Effector CD8-positive, alpha-beta T cell (primary cell): ENCODE measurements at regions not wholly inside any gene's neighbourhood (a gene's known extent, or its start where the extent isn't known, plus 50 kb on each side); places are given as distances from the start of the nearest gene placed in this dataset.

Experiments
- DNase-seq: peaks from one replicate; lab custom pipeline; 2025; lab: John Stamatoyannopoulos, UW

DNA sequence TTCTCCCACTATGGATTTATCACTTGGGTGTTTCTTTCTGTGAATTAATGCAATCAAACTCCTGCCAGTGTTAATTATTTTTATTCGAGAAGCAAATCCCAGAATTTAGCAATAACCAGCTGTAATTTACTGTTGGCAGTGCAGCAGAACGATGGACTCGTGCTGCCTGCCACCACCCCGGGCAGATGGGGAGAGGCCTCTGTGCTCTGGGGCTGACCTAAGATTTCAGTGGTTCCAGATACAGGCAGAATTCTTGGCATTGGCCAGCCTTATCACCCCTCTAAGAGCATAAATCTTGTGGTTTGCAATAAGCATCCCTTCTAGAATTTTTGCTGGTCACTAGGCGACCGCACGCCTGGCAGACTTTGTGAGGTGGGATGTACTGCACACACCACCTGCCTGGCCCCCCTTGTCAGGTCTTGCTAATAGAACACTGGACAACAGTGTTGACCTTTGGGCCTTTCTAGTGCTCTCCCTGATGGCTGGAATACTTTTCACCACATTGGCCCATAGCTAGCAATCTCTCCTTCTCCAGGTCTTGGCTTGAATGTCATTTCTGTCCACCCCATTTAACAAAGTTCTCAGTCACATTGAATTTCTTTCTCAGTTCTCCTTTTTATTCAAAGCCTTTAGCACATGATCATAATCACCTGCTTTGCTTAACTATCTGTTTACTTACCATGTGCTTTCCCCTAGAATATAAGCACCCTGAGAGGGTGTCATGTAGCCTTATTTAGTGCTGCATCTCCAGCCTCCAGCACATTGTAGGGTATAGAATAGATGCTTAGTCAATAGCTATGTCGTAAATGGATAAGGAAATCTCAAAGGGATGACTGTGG is 122.1 kb upstream of the DYNLRB2 start:
- DNase-seq, result no peak

DNA sequence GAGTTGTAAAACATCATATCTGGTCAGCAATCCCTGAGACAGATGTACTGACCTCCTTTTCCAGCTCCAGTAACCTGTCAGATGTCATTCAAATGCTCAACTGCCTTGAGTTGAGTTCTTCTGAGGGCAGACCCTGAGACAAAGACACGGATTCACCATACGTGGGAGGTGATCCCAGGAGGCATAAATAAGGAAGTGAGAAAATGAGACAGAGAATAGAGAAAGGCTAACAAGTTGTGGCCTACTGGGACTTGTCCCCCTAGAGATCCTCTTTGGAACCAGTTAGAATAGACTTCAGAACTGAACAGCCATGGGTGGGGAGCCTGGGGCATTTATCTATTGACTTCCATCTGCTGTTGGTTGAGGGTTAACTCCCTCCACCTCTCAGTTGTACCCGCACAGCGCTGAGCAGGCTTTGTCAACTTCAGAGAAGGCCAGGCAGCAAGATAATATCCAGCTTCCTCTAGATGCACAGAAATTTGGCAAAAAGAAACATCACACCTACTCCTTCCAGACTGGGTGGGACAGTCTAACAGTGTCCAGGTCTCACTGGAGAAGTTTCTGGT is 123.0 kb upstream of the DYNLRB2 start:
- no peak for DNase-seq

DNA sequence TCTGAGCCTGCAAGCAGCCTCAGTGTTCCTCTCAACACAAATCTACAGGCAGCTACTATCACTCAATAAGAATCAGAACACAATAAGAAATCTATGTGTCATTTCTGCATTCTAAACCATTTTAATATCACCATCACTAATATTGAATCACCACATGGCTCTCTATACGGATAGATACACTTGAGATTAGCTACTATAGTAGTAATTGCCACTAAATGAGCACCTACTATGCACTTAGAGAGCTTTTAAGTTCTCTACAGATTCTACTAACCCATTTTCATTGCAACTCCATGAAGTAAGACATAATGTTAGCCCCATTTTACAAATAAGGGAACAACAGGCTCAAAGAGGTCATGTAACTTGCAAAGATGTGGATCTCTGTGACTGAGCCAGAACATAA is 132.8 kb upstream of the DYNLRB2 start:
- DNase-seq, result no peak

DNA sequence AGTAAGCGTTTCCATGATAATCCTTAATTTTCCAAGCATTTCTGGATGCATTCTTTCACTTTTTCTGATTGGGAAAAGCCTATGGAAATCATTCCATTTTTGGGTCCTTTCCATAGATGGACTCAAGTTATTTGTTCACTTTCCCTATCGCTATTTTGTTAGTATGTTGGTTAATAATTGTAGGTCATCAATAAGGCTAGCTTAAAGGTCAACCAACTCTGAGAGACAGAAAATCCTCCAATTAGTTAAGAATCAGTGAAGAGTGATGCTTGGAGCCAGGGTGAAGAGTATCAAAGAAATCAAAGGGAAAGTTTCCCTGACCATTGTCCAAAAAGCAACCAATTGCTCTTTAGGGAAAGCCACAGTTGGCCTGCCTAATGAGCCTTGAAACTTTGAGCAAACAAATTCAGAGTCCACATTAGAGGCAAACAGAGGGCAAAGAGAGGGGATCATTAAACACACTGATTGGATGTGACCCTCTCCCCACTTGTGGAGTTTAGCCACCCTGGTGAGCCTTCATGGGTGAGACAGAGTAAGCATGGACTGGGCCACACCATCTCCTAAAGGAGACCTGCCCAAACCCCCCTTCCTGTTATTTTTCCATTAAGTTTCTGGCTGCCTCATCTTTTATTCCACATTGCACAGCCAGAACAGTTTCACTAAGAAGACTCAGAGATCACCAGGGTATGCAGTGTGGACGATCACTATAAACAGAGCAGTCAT is 133.4 kb upstream of the DYNLRB2 start:
- no peak for DNase-seq

DNA sequence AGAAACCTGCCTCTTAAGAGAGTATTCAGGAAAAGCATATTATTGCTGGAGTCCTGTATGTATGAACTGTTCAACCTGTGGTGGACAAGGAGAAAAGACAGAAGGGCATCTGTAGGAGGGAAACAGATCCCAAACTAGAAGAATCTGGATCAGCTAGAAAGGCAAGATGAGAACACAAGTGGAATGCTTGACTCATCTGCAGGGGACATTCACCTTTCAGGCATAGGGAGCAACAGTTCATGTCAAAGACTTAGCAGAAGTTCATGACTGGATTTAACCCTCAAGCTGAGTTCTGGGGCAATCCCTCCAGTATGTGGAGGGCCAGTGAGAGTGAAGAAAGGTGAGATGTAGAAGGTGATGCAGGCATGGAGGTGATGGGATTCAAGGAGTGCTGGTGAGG is 135.9 kb upstream of the DYNLRB2 start:
- DNase-seq, result no peak

DNA sequence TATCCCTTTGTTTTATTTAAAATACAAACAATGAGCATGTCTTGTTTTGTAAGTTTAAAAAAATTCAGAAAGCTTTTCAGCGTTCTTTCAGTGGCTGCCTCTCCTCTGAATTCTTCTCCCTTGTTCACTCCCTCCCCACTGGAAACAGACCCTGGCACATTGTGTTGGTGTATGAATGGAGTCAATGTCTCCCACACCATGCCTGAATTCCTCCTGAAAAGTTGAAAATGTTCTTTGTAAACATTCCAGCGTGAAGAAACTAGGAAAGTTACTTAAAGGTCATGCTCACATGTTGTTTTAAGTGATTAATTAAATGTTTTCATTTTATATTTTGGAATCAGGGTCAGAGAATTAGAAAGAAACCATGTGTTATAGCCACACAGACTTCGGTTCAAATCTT is 136.9 kb upstream of the DYNLRB2 start:
- DNase-seq, result no peak

DNA sequence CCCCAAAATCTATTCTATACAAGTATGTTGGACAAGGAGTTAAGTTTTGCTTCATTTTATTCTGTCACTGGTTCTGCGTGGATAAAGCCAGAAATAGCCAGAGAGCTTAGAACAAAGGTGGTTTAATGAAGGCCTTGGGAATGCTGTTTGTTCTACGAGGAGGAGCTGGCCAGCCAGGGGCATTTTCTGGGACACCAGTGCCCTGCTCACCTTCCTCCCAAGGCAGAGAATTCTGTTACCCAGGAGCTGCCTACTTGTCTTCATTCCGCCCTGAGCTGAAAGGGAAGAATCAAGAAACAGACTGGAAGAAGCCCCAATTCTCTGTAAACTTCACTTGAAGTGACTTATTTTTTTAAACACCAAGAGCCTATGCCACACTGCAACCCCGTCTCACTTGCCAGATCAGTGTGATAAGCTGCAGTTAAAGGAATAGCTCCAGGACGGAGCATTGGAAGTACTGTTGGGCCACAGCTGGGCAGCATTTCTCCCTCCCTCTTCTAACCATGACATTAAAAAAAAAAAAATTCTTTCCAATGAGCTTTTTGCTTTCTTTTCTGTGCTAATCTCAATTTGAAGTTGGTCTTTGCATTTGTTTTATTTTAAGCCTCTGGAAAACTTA is 149.8 kb upstream of the DYNLRB2 start:
- DNase-seq, result no peak

DNA sequence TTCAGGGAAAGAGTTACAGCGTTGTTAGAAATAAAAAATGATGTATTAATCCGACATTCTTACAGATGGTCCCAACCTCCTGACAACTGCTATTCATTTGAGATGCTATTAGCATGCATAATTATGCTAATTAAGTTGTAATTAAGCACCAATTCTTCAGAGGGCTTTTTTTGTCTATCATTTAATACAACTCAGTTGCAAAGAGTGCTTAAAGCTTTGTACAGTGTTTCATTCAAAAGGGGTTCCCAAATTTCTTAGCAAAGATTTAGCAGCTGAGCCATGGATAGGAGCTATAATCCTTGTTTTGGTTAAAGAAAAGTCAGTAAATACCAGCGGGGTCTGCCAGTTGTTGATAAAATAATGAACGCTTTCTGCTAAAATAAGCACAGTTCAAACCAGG is 150.7 kb upstream of the DYNLRB2 start:
- no peak for DNase-seq

DNA sequence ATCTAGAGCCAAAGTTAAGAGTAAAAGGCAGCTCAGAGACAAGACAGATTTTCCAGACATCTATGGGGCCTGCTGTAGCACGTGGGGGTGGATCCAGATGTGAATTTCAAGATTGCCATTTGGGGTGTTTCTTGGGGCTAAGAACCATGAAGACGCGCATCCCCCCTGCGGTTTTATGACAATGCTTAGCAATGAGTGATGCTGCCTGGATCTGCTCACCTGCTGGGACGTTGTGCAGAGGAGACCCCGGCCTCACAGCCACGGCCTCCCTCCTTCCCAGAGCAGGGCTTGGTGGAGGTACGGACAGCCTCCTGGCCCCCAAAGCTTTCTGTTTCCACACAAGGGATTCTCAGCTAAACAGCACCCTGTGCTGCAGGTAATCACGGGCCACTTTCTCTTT is 151.5 kb upstream of the DYNLRB2 start:
- DNase-seq, result no peak

DNA sequence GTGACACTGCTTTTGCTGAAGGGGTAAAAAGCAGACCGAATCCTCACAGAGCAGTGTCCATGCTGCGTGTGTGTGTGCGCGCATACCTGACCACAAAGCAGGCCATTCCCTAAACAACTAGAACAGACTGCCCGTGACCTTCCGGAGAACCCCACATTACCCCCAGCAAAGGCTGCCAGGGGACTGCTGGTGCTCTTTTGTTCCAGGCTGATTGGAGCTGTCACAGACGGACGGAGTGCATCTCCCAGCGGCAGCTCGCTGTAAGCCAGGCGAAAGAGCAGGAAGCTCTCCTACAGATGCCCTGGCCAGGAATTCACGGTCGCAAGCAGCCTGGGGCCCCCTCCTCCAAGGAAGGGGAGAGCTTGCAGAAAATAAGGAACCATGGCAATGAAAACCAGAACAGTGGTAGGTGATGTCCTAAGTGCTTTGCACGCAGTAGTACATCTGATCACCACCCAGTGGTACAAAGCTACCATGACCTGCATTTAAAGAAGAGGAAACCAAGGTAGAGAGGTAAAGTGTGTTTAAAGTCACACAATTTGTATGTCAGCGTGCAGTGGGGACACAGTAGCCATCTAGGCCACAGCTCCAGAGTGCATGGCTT is 153.4 kb upstream of the DYNLRB2 start:
- DNase-seq, result no peak

DNA sequence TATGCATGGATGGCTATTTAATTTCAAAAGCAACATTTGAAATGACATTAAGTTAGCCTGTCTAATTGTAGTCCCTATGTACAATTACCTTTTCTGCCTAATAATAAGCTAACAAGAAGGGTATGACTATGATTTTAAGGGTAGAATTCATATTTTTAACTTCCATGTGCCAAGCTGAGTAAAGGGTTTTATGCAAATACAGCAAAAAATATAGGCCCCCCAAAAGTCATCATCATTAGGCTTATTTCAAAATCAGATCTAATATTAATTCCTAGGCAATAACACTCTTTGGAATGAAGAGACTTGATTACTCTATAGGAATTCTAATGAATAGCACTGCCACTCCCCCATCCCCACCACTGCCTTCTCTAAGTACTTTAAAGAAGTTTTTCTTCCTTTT is 155.9 kb upstream of the DYNLRB2 start:
- DNase-seq, result no peak

DNA sequence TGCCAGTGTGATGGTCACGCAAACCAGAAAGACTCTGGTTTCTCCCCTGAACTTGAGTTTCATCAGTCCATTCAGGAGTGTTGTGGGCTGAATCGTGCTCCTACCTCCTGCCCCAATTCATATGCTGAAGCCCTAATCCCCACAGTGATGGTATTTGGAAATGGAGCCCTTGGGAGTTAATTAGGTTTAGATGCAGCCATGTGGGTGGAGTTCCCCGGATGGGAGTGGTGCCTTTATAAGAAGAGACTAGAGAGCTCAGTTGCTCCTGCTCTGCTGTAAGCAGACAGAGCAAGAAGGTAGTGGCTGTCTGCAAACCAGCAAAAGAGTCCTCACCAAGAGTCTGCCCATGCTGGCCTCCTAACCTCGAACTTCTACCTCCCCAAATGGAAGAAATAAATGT is 160.3 kb upstream of the DYNLRB2 start:
- no peak for DNase-seq

DNA sequence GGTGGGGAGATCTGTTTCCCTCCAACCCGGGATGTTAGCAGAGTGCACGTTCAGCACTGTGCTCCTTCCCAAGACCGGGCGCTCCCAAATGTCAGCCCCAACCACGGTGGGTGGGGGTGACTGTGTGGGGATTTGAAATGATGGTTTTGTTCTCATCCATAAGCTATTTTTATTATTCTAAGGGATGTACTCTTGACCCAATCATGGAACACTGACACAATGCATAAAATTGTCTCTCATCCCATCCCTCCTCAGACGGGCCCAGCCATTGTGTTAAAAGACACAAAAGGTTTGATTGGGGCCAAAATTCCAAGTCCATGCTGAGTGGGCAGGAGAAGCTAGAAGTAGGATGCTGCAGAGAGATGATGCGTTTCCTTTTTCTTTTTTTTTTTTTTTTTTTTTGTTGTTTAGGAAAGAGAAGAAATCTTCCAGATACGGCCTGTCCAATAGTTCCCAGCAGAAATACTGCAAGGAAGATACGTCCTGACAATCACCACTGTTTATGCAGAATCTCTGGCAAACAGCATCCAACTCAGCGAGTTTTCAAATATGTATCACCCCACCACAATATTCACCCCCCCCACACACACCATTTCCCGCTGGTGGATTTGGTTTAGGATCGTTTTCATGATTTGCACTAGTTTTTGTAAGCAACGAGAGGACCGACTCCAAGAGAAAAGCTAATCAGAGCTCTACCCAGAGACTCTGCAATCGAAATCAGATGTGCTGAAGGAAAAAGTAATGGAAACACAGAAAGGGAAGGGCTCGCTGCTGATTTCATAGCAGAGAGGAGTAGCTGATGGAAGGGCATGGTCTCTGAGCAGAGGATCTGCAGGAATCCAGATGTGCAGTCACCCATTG is 163.5 kb upstream of the DYNLRB2 start:
- DNase-seq, result no peak

DNA sequence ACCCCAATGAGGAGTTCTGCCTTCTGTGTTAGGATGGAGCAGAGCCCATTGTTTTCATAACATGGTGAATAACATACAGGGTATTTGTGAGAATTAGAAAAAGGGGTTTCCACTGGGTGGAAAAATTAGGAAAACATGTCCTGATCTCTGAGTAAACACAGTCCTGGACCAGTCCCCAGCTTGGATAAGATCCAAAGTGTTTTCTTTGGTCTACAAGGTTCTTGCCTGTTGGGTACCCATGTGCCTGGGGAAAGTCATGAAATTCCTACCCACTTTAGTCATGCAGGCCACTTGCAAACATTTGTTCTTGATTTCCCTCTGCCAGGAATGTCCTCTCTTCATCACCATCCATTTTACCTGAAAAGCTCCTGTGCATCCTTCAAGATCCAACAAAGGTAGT is 164.8 kb upstream of the DYNLRB2 start:
- no peak for DNase-seq

DNA sequence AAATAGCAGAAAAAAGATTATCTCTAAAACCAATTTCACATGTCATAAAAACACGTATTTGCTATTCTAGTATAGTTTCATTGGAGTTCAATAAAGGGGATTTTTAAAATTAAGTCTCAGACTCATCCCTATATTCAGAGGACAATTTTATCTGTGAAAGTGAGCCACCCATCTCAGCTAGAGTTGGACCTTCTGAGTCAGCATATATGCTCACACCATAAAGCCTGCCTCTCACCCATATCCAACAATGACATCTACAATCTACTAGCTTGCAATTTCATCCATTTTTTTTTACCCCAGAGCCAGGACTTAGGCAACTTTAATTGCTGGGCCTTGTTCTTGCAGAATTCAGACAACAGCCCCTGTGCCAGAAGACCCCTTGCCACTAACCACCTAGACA is 165.3 kb upstream of the DYNLRB2 start:
- no peak for DNase-seq

DNA sequence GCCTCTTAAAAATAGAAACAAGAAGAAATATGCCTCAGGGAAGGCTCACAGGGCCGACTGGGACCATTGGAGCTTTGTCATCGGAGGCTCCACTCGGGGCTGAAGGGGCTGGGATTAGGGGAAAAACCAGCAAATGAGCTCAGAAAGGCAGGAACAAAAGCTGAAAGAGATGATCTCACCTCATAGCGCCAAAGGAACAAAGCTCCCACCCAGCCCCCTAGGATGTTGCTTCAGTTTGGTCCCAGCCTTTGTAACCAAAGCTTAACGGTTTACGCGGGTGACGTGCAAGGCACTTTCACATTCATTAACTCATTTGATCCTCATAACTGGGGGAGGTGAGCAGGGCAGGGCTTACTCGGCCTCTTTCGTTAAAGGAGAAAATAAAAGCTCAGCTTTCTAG is 168.5 kb upstream of the DYNLRB2 start:
- DNase-seq, result no peak

DNA sequence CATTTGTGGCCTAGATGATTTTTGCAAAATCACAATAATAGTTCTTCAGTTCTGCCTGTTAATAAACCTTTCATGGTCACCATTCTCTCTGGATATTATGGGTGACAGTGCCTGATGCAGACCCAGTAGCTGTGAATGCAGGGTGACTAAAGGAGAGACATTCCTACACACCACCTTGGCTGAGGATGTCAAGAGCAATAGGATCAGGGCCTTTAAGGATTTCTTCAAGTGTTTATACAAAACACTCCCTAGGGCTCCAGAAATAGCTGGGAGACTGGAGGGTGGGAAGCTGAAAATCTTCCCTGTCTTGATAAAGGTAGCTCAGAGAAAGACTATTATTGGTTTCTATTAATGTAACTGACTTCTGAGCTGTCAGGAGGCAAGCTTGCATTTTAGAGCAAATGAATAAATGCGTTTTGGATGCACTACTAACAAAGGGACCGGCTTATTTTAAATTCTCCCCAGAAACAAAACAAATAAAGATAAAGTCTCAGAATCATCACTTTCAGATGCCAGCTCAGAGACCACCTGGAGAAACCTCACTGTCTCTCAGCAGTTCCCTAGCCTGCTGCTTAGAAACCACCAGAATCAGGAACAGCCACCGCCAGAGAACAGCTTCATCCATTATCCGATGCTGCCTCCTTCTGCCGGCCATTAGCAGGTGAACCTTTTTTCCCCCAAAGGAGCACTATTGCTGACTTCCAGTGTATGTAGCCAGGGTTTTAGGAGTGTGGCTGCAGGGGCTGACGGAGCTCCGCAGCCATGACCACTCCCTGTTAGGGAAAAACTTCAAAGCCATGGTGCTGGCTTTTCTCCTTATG is 171.4 kb upstream of the DYNLRB2 start:
- no peak for DNase-seq

DNA sequence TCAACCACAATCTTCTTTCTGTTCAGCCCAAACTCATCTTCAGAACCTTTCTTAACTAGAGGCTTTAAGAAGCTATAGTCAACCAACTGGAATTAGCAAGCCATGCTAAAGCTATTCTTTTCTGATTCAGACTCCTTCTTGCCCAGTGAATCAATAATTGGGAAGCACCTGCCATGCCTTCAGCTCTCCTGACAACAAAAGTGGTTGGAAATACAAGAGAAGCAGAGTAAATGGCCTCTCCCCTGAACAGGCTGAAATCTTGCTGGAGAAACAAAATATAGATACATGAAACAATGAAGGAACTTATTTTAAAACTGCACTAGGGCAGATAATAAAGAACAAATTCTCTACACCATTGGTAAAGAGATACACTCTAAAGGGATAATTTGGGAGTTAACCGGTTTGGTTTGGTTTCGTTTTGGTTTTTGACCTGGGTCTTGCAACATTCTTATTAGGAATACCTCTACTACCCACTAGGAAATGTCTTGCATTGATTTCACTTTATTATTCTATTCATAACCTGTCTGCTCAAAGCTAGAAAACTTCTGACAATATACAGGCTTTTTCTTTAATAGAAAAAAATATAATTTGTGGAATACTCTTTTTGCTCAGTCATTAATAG is 173.6 kb upstream of the DYNLRB2 start:
- DNase-seq, result no peak

DNA sequence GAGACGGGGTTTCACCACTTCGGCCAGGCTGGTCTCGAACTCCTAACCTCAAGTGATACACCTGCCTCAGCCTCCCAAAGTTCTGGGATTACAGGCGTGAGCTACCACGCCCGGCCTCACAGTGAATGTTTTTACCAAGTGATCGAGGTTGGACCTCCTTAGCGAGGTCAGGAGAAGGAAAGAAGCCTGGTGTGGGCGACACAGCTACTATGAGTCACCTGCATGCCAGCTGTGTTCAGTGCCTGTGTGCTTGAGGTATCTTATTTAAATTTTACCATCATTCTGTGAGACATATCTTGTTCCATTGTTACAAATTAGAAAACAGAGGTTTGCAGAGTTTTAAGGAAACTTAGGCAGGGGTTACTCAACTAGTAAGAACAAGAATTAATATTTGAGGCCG is 174.8 kb upstream of the DYNLRB2 start:
- DNase-seq, result no peak

DNA sequence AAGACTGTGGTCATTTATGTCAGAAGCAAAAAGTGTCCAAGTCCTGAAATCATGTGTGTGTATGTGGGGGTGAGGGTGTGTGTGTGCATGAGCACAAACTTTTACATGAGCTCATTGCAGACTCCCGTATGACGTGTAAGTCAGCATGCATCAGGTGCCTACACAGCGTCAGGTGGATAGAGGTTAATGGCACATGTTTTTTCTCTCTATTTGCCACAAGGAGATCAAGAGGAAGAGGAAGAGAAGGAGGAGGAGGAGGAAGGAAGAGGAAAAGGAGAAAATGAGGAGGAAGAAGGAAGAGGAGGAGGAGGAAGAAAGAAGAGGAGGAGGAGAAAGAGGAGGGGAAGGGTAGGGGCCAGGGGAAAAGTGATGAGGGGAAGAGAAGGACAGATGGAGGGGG is 178.0 kb upstream of the DYNLRB2 start:
- no peak for DNase-seq
